ENCODE measurements at regions not wholly inside any gene's neighbourhood (a gene's known extent, or its start where the extent isn't known, plus 50 kb on each side); places are given as distances from the start of the nearest gene placed in this dataset.

DNA sequence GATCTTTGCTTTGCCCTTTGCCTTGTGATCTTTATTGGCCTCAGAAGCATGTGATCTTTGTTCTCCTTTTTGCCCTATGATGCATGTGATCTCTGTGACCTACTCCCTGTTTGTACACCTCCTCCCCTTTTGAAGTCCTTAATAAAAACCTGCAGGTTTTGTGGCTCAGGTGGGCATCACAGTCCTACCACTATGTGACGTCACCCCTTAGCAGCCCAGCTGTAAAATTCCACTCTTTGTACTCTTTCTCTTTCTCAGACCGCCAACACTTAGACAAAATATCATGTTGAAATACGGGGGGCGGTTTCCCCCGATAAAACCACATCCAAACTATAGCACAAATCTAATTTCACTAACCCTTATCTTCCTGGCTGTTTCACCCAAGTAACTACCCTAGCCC is 76.7 kb upstream of the RAPGEF4 start:
- no peak for DNase-seq (ENCODE audit: low read depth in 2 of 2)

DNA sequence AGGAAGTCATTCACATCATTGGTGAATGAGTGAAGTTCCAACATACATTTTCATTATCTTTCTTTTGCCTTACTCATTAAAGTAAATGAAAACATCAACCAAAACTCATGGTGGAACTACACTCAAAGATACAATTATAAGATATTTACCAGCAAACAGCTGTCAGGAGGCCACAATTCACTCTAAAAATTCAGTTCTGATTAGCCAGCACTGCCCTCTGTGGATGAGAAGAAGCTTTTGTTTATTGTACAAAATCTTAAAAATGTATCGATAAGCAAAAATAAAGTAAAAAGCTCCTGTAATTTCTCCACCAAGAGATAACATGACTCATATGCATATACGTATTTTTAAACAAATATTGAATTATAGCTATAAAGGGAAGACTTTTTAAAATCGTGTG is 73.5 kb upstream of the RAPGEF4 start:
- no peak for DNase-seq (ENCODE audit: low read depth in 2 of 2)

DNA sequence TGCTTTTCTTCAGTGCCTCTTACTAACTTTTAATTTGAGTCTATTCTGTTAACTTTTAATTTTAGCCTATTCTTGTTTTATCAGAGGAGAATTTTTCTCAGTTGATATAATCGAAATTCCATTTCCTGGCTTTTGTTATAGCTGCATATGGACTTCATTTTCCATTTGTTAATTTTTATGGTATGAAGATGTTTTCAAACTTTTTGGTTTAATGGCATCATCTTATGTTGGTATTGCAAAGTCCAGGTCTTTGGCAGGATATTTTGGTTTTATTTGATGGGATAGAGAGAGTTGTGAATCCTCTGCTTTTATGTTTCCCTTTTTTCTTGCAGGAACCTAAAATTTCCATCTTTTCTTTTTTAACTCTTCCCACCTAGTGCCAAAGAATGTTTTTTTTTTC is 70.9 kb upstream of the RAPGEF4 start:
- no peak for DNase-seq (ENCODE audit: low read depth in 2 of 2)

DNA sequence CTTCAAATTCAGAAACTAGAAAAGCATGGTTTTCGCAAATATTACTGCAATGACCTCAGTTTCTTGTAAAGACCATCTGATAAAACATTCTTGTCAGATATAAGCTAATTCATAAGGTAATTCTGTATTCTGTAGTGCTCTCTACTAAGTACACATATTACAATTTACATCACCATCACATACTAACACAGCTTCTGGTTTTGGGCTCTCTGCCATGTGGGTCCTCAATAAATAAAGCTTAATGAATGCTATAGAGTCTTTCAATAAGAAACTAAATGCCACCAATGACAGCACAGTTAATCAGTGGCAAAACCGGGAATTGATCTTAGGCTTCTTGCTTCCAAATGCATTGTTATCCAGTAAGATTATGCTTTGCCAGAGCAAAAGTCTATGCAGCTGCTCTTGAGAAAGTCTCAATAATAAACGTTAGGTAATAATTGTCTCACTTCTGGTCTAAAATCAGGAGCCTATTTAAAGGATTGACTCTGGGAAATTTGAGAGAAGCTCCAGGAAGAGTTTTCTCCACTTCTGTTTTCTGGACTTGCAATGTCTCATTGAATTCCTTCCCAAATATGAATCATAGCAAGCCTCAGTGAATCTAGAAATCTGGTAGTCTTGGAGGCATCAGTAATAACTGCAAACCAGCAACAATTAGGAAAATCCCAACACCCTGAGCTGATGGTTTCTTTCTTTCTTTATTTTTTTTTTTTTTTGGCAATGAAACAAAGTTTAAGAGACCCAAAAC is 67.9 kb upstream of the RAPGEF4 start:
- no peak for DNase-seq (ENCODE audit: low read depth in 2 of 2)

- DNase-seq (ENCODE audit: low read depth in 2 of 2), result no peak
These were observed 64.1 kb upstream of the RAPGEF4 start for GRCh38 chr2:172671501-172671900.

DNA sequence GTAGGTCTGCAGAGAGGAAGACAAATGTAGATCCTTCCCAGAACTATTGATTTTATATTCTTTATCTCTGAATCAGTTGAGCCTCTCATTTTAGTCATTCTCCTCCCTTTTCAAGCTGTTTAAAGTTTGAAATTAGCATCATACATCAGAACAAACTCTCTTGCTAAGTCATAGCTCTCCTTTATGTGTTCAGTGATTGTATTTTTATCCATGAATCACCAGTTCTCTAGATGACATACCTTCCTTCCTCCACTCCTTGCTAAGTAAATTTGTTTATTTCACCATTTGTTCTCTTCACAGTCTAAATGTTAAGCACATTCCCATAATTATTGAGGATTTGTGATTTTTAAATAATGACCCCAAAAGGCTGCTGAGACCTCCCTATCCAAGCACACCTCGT is 63.5 kb upstream of the RAPGEF4 start:
- DNase-seq (ENCODE audit: low read depth in 2 of 2), result no peak

GRCh38 chr2:172673056-172673683 is 62.5 kb upstream of the RAPGEF4 start:
- no peak for DNase-seq (ENCODE audit: low read depth in 2 of 2)

GRCh38 chr2:172674034-172674967 is 61.3 kb upstream of the RAPGEF4 start:
- peak in 1 of 2 donors; percentile 1 for DNase-seq (ENCODE audit: low read depth in 2 of 2)

- no peak for DNase-seq (ENCODE audit: low read depth in 2 of 2)
These were observed 60.7 kb upstream of the RAPGEF4 start for GRCh38 chr2:172674968-172675303.

DNA sequence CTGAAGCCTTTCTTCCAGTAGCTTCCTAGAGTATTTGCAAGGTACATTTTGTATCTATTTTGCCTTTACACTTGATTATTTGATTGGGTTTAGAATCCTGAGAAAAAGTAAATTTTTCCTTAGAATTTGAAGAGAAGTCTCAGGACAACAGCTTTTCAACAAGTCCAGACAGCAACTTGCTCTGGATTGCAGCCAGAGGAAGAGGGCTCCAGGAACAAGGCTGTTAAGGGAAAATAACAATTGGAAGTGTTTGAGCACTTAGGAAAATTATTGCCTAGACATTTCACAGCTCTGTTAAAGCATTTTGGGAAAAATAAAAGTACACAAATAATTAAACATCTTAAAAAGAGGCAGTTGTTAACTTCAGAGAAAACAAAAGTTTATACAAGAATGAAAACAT is 58.3 kb upstream of the RAPGEF4 start:
- DNase-seq (ENCODE audit: low read depth in 2 of 2), result no peak

- no peak for DNase-seq (ENCODE audit: low read depth in 2 of 2)
These were observed 55.1 kb upstream of the RAPGEF4 start for GRCh38 chr2:172680436-172681068.

GRCh38 chr2:172685467-172685866 is 50.2 kb upstream of the RAPGEF4 start:
- DNase-seq (ENCODE audit: low read depth in 2 of 2), result no peak
